ENCODE measurements at regions not wholly inside any gene's neighbourhood (a gene's known extent, or its start where the extent isn't known, plus 50 kb on each side); places are given as distances from the start of the nearest gene placed in this dataset.

GRCh38 chr2:183937220-183937619 is 661.1 kb upstream of the ZNF804A start:
- no peak for TF ChIP-seq POLR2A (IDR thresholded peaks at IDR 0.05)
- TF ChIP-seq POLR2AphosphoS5 (IDR thresholded peaks at IDR 0.05) = no peak
- no peak for TF ChIP-seq CTCF (IDR thresholded peaks at IDR 0.05)
- DNase-seq (ENCODE audit: low spot score) = no peak
- Histone ChIP-seq H3K36me3 (no peaks in the 10 kb centered on the region), H3K4me3 (no peak overlapping the region), H3K27ac (no peak overlapping the region), H3K9me3 (no peaks in the 10 kb centered on the region), H3K4me1 (replicated peaks) (no peaks in the 10 kb centered on the region), H3K27me3 (replicated peaks; ENCODE audit: insufficient read depth) (no peaks in the 10 kb centered on the region)
- WGBS = 97% methylated on average over 2 of the region's 2 CpGs
- intact Hi-C loops (cut with DNase I) = no loop called here

GRCh38 chr2:183946193-183946592 is 652.1 kb upstream of the ZNF804A start:
- DNase-seq (ENCODE audit: low spot score) = no peak
- H3K36me3 ChIP-seq = no peaks in the 10 kb centered on the region
- intact Hi-C loops (cut with DNase I) = no loop called here
- no peak overlapping the region for H3K4me3 ChIP-seq
- no peak overlapping the region for H3K27ac ChIP-seq
- no peaks in the 10 kb centered on the region for H3K4me1 ChIP-seq (replicated peaks)
- no peaks in the 10 kb centered on the region for H3K9me3 ChIP-seq
- H3K27me3 ChIP-seq (replicated peaks; ENCODE audit: insufficient read depth) = no peaks in the 10 kb centered on the region
- TF ChIP-seq POLR2A (IDR thresholded peaks at IDR 0.05) (no peak), POLR2AphosphoS5 (IDR thresholded peaks at IDR 0.05) (no peak), CTCF (IDR thresholded peaks at IDR 0.05) (no peak)

GRCh38 chr2:183948861-183949260 is 649.5 kb upstream of the ZNF804A start:
- 75% methylated on average over 1 of the region's 1 CpG for WGBS
- no peaks in the 10 kb centered on the region for H3K9me3 ChIP-seq
- H3K4me3 ChIP-seq = no peak overlapping the region

GRCh38 chr2:183950673-183951072 is 647.7 kb upstream of the ZNF804A start:
- Histone ChIP-seq H3K4me1 (replicated peaks) (no peaks in the 10 kb centered on the region), H3K27ac (no peak overlapping the region), H3K27me3 (replicated peaks; ENCODE audit: insufficient read depth) (no peaks in the 10 kb centered on the region), H3K36me3 (no peaks in the 10 kb centered on the region), H3K9me3 (no peaks in the 10 kb centered on the region), H3K4me3 (no peak overlapping the region)
- no peak for DNase-seq (ENCODE audit: low spot score)
- intact Hi-C loops (cut with DNase I) = no loop called here
- WGBS = 50% methylated on average over 1 of the region's 1 CpG
- TF ChIP-seq POLR2A (IDR thresholded peaks at IDR 0.05) (no peak), CTCF (IDR thresholded peaks at IDR 0.05) (no peak), POLR2AphosphoS5 (IDR thresholded peaks at IDR 0.05) (no peak)

More at GRCh38 chr2:183948861-183949260, 649.5 kb upstream of the ZNF804A start:
- no peak for TF ChIP-seq POLR2A (IDR thresholded peaks at IDR 0.05)
- TF ChIP-seq CTCF (IDR thresholded peaks at IDR 0.05) = no peak
- TF ChIP-seq POLR2AphosphoS5 (IDR thresholded peaks at IDR 0.05) = no peak
- Histone ChIP-seq H3K27ac (no peak overlapping the region), H3K27me3 (replicated peaks; ENCODE audit: insufficient read depth) (no peaks in the 10 kb centered on the region), H3K4me1 (replicated peaks) (no peaks in the 10 kb centered on the region), H3K36me3 (no peaks in the 10 kb centered on the region)
- intact Hi-C loops (cut with DNase I) = no loop called here
- DNase-seq (ENCODE audit: low spot score) = no peak

GRCh38 chr2:183951630-183952029 is 646.7 kb upstream of the ZNF804A start:
- Histone ChIP-seq H3K9me3 (no peaks in the 10 kb centered on the region), H3K27me3 (replicated peaks; ENCODE audit: insufficient read depth) (no peaks in the 10 kb centered on the region), H3K27ac (no peak overlapping the region), H3K36me3 (no peaks in the 10 kb centered on the region), H3K4me3 (no peak overlapping the region), H3K4me1 (replicated peaks) (no peaks in the 10 kb centered on the region)
- TF ChIP-seq POLR2AphosphoS5 (IDR thresholded peaks at IDR 0.05) (no peak), CTCF (IDR thresholded peaks at IDR 0.05) (no peak), POLR2A (IDR thresholded peaks at IDR 0.05) (no peak)
- intact Hi-C loops (cut with DNase I) = no loop called here
- no peak for DNase-seq (ENCODE audit: low spot score)
- WGBS = 78% methylated on average over 2 of the region's 2 CpGs
